AG04449 (cell line): ENCODE measurements at regions not wholly inside any gene's neighbourhood (a gene's known extent, or its start where the extent isn't known, plus 50 kb on each side); places are given as distances from the start of the nearest gene placed in this dataset.

ENCODE experiments used
- CTCF ChIA-PET: fragments of 350-600 bp; formaldehyde crosslinking; extraction: SDS; loops from one replicate; lab custom pipeline; 2021; ENCODE audit warnings: antibody characterized with exemption; lab: Yijun Ruan, JAX
- POLR2A ChIA-PET: fragments of 400-600, 350-600 bp; formaldehyde crosslinking; extraction: SDS; loops from one replicate; lab custom pipeline; 2020; ENCODE audit warnings: antibody characterized with exemption, inconsistent platforms; lab: Yijun Ruan, JAX
- DNase-seq: peaks from one replicate; pipeline ENCODE4 v3.0.0-alpha.2; 2010; ENCODE audit warnings: low read depth, low spot score
- H3K4me3 ChIP-seq: 2 replicates; pipeline ENCODE4 v1.5.1; 2011; ENCODE audit warnings: low read depth, mild to moderate bottlenecking, control low read depth, low read length
- TF ChIP-seq, protein P1 (sequence below): IDR thresholded peaks from one replicate; pipeline ENCODE4 v1.5.1; 2011; ENCODE audit warnings: mild to moderate bottlenecking, moderate library complexity, low read length, control low read depth, inconsistent platforms; ENCODE audit not compliant: insufficient read depth; ENCODE audit errors: missing control alignments

DNA sequence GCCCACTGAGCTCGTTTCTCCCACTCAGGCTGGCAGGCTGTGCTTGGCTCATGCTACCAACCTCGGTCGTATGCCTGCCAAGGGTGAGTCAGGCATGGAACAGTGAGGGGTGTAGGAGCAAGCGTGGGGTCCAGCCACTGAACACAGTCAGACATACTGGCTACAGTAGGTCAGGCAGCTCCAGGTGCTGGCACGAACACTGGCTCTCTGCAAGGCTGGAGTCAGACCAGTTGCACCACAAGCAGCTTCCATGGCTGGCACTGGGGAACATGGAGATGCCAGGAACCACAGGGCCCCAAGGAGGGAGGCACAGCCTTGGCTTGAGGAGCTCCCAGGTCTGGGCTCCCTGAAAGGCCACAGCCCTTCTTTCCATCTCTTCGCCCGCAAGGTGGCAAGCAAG is 410.7 kb upstream of the KIRREL3 start:
- CTCF ChIA-PET = no interaction called here
- TF ChIP-seq, protein P1, sequence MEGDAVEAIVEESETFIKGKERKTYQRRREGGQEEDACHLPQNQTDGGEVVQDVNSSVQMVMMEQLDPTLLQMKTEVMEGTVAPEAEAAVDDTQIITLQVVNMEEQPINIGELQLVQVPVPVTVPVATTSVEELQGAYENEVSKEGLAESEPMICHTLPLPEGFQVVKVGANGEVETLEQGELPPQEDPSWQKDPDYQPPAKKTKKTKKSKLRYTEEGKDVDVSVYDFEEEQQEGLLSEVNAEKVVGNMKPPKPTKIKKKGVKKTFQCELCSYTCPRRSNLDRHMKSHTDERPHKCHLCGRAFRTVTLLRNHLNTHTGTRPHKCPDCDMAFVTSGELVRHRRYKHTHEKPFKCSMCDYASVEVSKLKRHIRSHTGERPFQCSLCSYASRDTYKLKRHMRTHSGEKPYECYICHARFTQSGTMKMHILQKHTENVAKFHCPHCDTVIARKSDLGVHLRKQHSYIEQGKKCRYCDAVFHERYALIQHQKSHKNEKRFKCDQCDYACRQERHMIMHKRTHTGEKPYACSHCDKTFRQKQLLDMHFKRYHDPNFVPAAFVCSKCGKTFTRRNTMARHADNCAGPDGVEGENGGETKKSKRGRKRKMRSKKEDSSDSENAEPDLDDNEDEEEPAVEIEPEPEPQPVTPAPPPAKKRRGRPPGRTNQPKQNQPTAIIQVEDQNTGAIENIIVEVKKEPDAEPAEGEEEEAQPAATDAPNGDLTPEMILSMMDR = no peak
- H3K4me3 ChIP-seq = no peak overlapping the region
- POLR2A ChIA-PET = no interaction called here
- DNase-seq = no peak

DNA sequence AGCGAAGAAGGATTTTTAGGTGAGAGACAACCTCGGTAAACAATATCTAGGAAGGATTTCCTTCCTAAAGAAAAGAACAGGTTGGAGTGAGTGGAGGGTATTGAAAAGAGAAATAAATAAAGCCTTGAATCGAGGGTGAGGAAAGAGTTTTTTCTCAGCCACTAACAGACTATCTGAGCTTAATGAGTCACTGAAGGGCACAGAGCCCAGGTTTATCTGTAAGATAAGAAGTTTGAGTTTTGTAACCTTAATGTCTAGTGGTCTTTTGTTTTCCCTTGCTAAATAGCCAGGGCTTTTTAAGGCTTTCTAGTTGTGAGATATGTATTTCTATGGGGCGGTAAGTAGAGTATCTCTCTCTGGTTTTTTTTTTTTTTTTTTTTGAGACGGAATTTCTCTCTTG is 394.5 kb upstream of the KIRREL3 start:
- POLR2A ChIA-PET = no interaction called here
- CTCF ChIA-PET = no interaction called here
- TF ChIP-seq, protein P1 = no peak
- no peak overlapping the region for H3K4me3 ChIP-seq
- DNase-seq = no peak

DNA sequence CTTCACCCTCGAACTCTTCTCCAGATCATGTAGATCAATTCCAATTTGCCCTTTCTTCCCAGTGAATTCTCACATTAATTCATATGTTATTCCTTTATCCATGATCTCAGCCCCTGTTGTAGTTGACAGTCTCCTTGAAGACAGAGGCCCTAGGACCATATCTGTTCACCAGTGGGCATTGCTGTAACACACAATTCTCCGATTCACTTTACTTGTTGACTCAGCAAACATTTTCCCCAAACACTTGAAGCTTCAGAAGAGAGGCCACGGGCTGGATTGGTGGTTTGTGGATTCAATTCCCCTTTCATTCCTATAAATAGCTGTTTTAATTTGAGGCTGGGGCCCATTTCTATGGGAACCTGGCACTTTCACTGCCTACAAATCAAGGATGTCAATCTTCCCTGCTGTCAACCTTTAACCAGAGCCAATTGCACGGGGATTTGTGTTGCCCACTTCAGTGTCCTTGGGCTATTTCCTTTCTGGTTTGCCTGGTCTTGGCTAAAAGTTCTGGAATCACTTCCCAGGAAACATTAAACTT is 393.0 kb upstream of the KIRREL3 start:
- no peak for DNase-seq
- ChIA-PET CTCF (no interaction called here), POLR2A (no interaction called here)
- no peak overlapping the region for H3K4me3 ChIP-seq
- TF ChIP-seq, protein P1 = no peak

DNA sequence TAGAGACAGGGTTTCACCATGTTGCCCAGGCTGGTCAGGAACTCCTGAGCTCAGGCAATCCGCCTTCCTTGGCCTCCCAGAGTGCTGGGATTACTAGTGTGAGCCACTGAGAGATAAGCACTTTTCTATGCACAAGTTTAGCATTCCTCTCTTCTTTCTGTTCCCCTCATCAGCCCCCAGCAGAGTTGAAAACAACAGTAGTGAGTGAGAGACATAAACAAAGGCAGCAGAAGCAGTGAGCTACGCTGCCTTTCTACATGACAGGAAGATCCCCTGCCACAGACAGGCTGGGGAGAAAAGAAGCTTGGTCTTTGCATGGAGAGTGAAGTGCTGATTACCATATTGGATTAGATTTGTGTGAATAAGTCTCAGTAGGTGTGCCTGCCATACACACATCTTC is 392.0 kb upstream of the KIRREL3 start:
- POLR2A ChIA-PET = no interaction called here
- CTCF ChIA-PET = no interaction called here
- H3K4me3 ChIP-seq = no peak overlapping the region
- TF ChIP-seq, protein P1 = no peak
- no peak for DNase-seq

DNA sequence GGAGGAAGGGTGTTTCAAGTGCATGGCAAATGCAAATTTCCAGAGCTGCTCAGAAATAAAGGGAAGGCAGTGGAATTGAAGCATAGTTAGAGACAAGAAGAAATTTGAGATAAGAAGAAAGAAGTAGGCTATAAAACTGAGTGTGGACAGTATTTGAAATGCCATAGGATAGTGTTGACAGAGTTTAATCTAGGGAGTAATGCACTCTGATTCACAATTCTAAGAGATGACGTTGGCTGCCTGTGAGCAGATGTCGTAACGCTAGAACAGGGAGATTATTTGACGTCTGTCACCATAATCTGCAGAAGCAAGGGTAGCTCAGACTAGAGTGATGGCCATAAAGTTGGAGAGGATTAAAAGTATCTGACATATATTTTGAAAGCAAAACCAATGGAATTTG is 389.9 kb upstream of the KIRREL3 start:
- TF ChIP-seq, protein P1 = no peak
- H3K4me3 ChIP-seq = no peak overlapping the region
- no peak for DNase-seq
- POLR2A ChIA-PET = no interaction called here
- CTCF ChIA-PET = no interaction called here

DNA sequence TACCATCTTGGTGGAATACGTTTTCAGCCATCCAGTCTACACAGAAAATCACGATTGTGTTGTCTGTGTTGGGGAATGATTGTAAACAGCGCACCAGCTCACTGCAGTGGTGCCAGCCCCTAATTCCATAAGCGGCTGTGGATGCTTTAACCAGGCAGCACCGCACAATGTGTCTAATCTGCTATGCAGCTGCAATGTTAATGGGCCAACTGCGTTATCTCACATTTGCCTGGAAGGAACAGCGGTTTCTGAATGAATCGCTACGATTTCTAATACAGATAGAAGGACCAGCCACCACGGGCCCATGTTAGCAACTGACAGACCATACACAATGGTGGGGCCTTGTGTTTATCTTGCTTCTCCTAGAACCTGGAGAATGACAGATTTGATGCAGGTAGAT is 384.5 kb upstream of the KIRREL3 start:
- H3K4me3 ChIP-seq = no peak overlapping the region
- POLR2A ChIA-PET = no interaction called here
- DNase-seq = no peak
- CTCF ChIA-PET = no interaction called here
- TF ChIP-seq, protein P1 = no peak
